ENCODE measurements at regions not wholly inside any gene's neighbourhood (a gene's known extent, or its start where the extent isn't known, plus 50 kb on each side); places are given as distances from the start of the nearest gene placed in this dataset.

GRCh38 chr6:22221630-22222029 is 75.2 kb downstream of the PRL start:
- H3K9me1 ChIP-seq (replicated peaks; ENCODE audit: control insufficient read depth, extremely low read depth, insufficient read depth, low read length): no peaks in the 10 kb centered on the region
- H3K4me1 ChIP-seq (ENCODE audit: control insufficient read depth, extremely low read depth, insufficient read depth, low read length): no peaks in the 10 kb centered on the region
- intact Hi-C loops (cut with micrococcal nuclease): loop anchor here (10.0 kb wide), 1 partner anchor 223 kb away; no protein-coding TSS in a partner anchor
- H3K27ac ChIP-seq (ENCODE audit: insufficient read depth, low read depth, low read length): no peak overlapping the region
- H2AFZ ChIP-seq (ENCODE audit: low read depth, low read length): no peak overlapping the region
- no peaks in the 10 kb centered on the region for H3K27me3 ChIP-seq (ENCODE audit: control insufficient read depth in 2 of 2, insufficient read depth in 2 of 2, low read length in 2 of 2)
- no peaks in the 10 kb centered on the region for H3K36me3 ChIP-seq (ENCODE audit: control insufficient read depth in 2 of 2, extremely low read depth in 1 of 2, insufficient read depth in 2 of 2, low read length in 2 of 2)
- no peaks in the 10 kb centered on the region for H4K20me1 ChIP-seq (replicated peaks; ENCODE audit: control insufficient read depth, extremely low read depth, insufficient read depth, low read length)
- POLR2A ChIA-PET: no interaction called here
- dilution Hi-C loops (cut with MboI; ENCODE audit: extremely low pct_ligation_motif_present, low sequenced_read_pairs): no loop called here
- CTCF ChIA-PET: no interaction called here
- FAIRE-seq (no peak), DNase-seq (ENCODE audit: low read depth, low spot score) (no peak)
- no TSS peak for BruUV-seq (replicated peaks)
- H3K79me2 ChIP-seq (ENCODE audit: control insufficient read depth, insufficient read depth, low read length): no peaks in the 10 kb centered on the region
- H3K4me3 ChIP-seq (replicated peaks in 1 of 3; ENCODE audit: insufficient read depth in 1 of 3, low read depth in 1 of 3, low read length in 3 of 3): no peak overlapping the region
- H3K9me3 ChIP-seq (replicated peaks; ENCODE audit: control insufficient read depth, insufficient read depth, low read length): no peaks in the 10 kb centered on the region
- H3K4me2 ChIP-seq (ENCODE audit: insufficient read depth, low read length): no peak overlapping the region
- TF ChIP-seq GATA2 (IDR thresholded peaks at IDR 0.05; ENCODE audit: insufficient read depth, insufficient read length, low read depth, low read length) (no peak), EZH2 (IDR thresholded peaks at IDR 0.05; ENCODE audit: borderline replicate concordance, low read depth, low read length, severe bottlenecking) (no peak)
- no peak overlapping the region for H3K9ac ChIP-seq (replicated peaks; ENCODE audit: extremely low read depth, insufficient read depth, low read length)

GRCh38 chr6:22222469-22222868 is 74.4 kb downstream of the PRL start:
- H4K20me1 ChIP-seq (replicated peaks; ENCODE audit: control insufficient read depth, extremely low read depth, insufficient read depth, low read length): no peaks in the 10 kb centered on the region
- DNase-seq (ENCODE audit: low read depth, low spot score): no peak
- H3K9me1 ChIP-seq (replicated peaks; ENCODE audit: control insufficient read depth, extremely low read depth, insufficient read depth, low read length): no peaks in the 10 kb centered on the region
- H3K27me3 ChIP-seq (ENCODE audit: control insufficient read depth in 2 of 2, insufficient read depth in 2 of 2, low read length in 2 of 2): no peaks in the 10 kb centered on the region
- ChIA-PET POLR2A (no interaction called here), CTCF (no interaction called here)
- H3K4me3 ChIP-seq (replicated peaks in 1 of 3; ENCODE audit: insufficient read depth in 1 of 3, low read depth in 1 of 3, low read length in 3 of 3): no peak overlapping the region
- H3K9ac ChIP-seq (replicated peaks; ENCODE audit: extremely low read depth, insufficient read depth, low read length): no peak overlapping the region
- no peaks in the 10 kb centered on the region for H3K36me3 ChIP-seq (ENCODE audit: control insufficient read depth in 2 of 2, extremely low read depth in 1 of 2, insufficient read depth in 2 of 2, low read length in 2 of 2)
- intact Hi-C loops (cut with micrococcal nuclease) (loop anchor here (10.0 kb wide), 1 partner anchor 222 kb away; no protein-coding TSS in a partner anchor), dilution Hi-C loops (cut with MboI; ENCODE audit: extremely low pct_ligation_motif_present, low sequenced_read_pairs) (no loop called here)
- H3K4me2 ChIP-seq (ENCODE audit: insufficient read depth, low read length): no peak overlapping the region
- no TSS peak for BruUV-seq (replicated peaks)
- no peaks in the 10 kb centered on the region for H3K79me2 ChIP-seq (ENCODE audit: control insufficient read depth, insufficient read depth, low read length)
- H3K27ac ChIP-seq (ENCODE audit: insufficient read depth, low read depth, low read length): no peak overlapping the region
- H2AFZ ChIP-seq (ENCODE audit: low read depth, low read length): no peak overlapping the region
- H3K4me1 ChIP-seq (ENCODE audit: control insufficient read depth, extremely low read depth, insufficient read depth, low read length): peaks cover 1% of the 10 kb centered on the region
- FAIRE-seq: no peak
- H3K9me3 ChIP-seq (replicated peaks; ENCODE audit: control insufficient read depth, insufficient read depth, low read length): no peaks in the 10 kb centered on the region
- no peak for TF ChIP-seq GATA2 (IDR thresholded peaks at IDR 0.05; ENCODE audit: insufficient read depth, insufficient read length, low read depth, low read length)
- no peak for TF ChIP-seq POLR2AphosphoS5 (IDR thresholded peaks at IDR 0.05; ENCODE audit: insufficient read depth, low read depth, low read length)
- TF ChIP-seq JUN (IDR thresholded peaks at IDR 0.05; ENCODE audit: borderline replicate concordance, insufficient read depth, insufficient read length, low read depth): no peak
- TF ChIP-seq FOS (IDR thresholded peaks at IDR 0.05; ENCODE audit: borderline replicate concordance, insufficient read depth, low read length): no peak
- no peak for TF ChIP-seq MYC (IDR thresholded peaks at IDR 0.05; ENCODE audit: low read depth, low read length)
- TF ChIP-seq CTCF (IDR thresholded peaks at IDR 0.05; ENCODE audit: extremely low read depth in 1 of 2, insufficient read depth in 1 of 2, low read depth in 1 of 2, low read length in 2 of 2): no peak
- no peak for TF ChIP-seq MAX (IDR thresholded peaks at IDR 0.05; ENCODE audit: insufficient read depth, insufficient read length)
- no peak for TF ChIP-seq POLR2A (IDR thresholded peaks at IDR 0.05; ENCODE audit: low read depth, low read length)

Measured in endothelial cell of umbilical vein (primary cell).